WTC11 (cell line): ENCODE measurements at regions not wholly inside any gene's neighbourhood (a gene's known extent, or its start where the extent isn't known, plus 50 kb on each side); places are given as distances from the start of the nearest gene placed in this dataset.

ENCODE experiments used
- ATAC-seq: fragments of 200-7000 bp; cut with Tn5 transposase; 2 replicates; pipeline ENCODE4 v1.10.0; 2021; ENCODE audit warnings: mild to moderate bottlenecking, moderate library complexity
- CTCF ChIA-PET: fragments of 300-600 bp; sonication (Branson Sonifier 250); formaldehyde crosslinking; loops from one replicate; lab custom pipeline; 2021; ENCODE audit warnings: antibody characterized with exemption; lab: Charles Lee
- POLR2A ChIA-PET: fragments of 350-600 bp; sonication (Branson Sonifier 250); formaldehyde crosslinking; loops from one replicate; lab custom pipeline; 2021; ENCODE audit warnings: antibody characterized with exemption; lab: Charles Lee
- DNase-seq: peaks from one replicate; pipeline ENCODE4 v3.0.0; 2021; ENCODE audit warnings: low spot score
- H3K27ac Mint-ChIP-seq: 2 replicates; pipeline ENCODE4 v1.8.0; 2021; ENCODE audit warnings: mixed read lengths
- H3K27me3 Mint-ChIP-seq: 2 replicates; pipeline ENCODE4 v1.8.0; 2021; ENCODE audit warnings: low read depth, mild to moderate bottlenecking, moderate library complexity, mixed read lengths
- H3K36me3 Mint-ChIP-seq: 2 replicates; pipeline ENCODE4 v1.8.0; 2021; ENCODE audit warnings: mixed read lengths
- H3K4me1 Mint-ChIP-seq: 2 replicates; pipeline ENCODE4 v1.8.0; 2022; ENCODE audit warnings: mixed read lengths
- H3K4me3 Mint-ChIP-seq: 2 replicates; pipeline ENCODE4 v1.8.0; 2021; ENCODE audit warnings: mild to moderate bottlenecking, moderate library complexity, mixed read lengths
- H3K9me3 Mint-ChIP-seq: 2 replicates; pipeline ENCODE4 v1.8.0; 2021; ENCODE audit warnings: mixed read lengths
- ATF6 ChIP-seq: sonication (generic); formaldehyde crosslinking; IDR thresholded peaks from 2 replicates; pipeline ENCODE4 v1.8.1; 2023; ENCODE audit warnings: mild to moderate bottlenecking, missing genetic modification reagents
- CTCF ChIP-seq: fragments of 200-600 bp; IDR thresholded peaks from 2 replicates; pipeline ENCODE4 v1.8.0; 2022; ENCODE audit warnings: antibody characterized with exemption
- E2F4 ChIP-seq: sonication (generic); formaldehyde crosslinking; IDR thresholded peaks from 2 replicates; pipeline ENCODE4 v1.8.1; 2022; ENCODE audit warnings: low read depth, mild to moderate bottlenecking, moderate library complexity, missing genetic modification reagents, borderline replicate concordance
- E2F5 ChIP-seq: sonication (generic); formaldehyde crosslinking; IDR thresholded peaks from 2 replicates; pipeline ENCODE4 v1.8.1; 2022; ENCODE audit warnings: mild to moderate bottlenecking, moderate library complexity, missing genetic modification reagents
- EMX1 ChIP-seq: fragments of 250-450 bp; sonication (Bioruptor Pico); IDR thresholded peaks from 2 replicates; pipeline ENCODE4 v1.8.0; 2021; ENCODE audit warnings: mild to moderate bottlenecking
- FOXP4 ChIP-seq: sonication (generic); formaldehyde crosslinking; IDR thresholded peaks from 2 replicates; pipeline ENCODE4 v1.8.0; 2022; ENCODE audit warnings: mild to moderate bottlenecking, missing genetic modification reagents
- GABPB1 ChIP-seq: sonication (generic); formaldehyde crosslinking; IDR thresholded peaks from 2 replicates; pipeline ENCODE4 v1.8.1; 2023; ENCODE audit warnings: mild to moderate bottlenecking, missing genetic modification reagents
- GRHL2 ChIP-seq: fragments of 250-450 bp; sonication (Bioruptor Pico); IDR thresholded peaks from 2 replicates; pipeline ENCODE4 v1.8.0; 2022; ENCODE audit warnings: mild to moderate bottlenecking, moderate library complexity; ENCODE audit not compliant: insufficient replicate concordance, severe bottlenecking
- IRF2 ChIP-seq: sonication (generic); formaldehyde crosslinking; IDR thresholded peaks from 2 replicates; pipeline ENCODE4 v1.8.0; 2022; ENCODE audit warnings: low read depth, missing genetic modification reagents, borderline replicate concordance
- NFE2L1 ChIP-seq: sonication (generic); formaldehyde crosslinking; IDR thresholded peaks from 2 replicates; pipeline ENCODE4 v1.8.1; 2023; ENCODE audit warnings: missing genetic modification reagents
- PREB ChIP-seq: sonication (generic); formaldehyde crosslinking; IDR thresholded peaks from 2 replicates; pipeline ENCODE4 v1.8.1; 2022; ENCODE audit warnings: mild to moderate bottlenecking, missing genetic modification reagents, moderate library complexity, borderline replicate concordance
- RELA ChIP-seq: sonication (generic); formaldehyde crosslinking; IDR thresholded peaks from 2 replicates; pipeline ENCODE4 v1.8.1; 2022; ENCODE audit warnings: missing genetic modification reagents, mild to moderate bottlenecking, borderline replicate concordance
- SMAD3 ChIP-seq: sonication (generic); formaldehyde crosslinking; IDR thresholded peaks from 2 replicates; pipeline ENCODE4 v1.8.0; 2022; ENCODE audit warnings: missing genetic modification reagents, mild to moderate bottlenecking, borderline replicate concordance
- SP1 ChIP-seq: sonication (generic); formaldehyde crosslinking; conservative IDR thresholded peaks from 2 replicates; pipeline ENCODE4 v1.8.1; 2022; ENCODE audit warnings: missing genetic modification reagents
- TEAD1 ChIP-seq: sonication (generic); formaldehyde crosslinking; IDR thresholded peaks from 2 replicates; pipeline ENCODE4 v1.8.0; 2022; ENCODE audit warnings: mild to moderate bottlenecking, missing genetic modification reagents
- ZBTB43 ChIP-seq: sonication (generic); formaldehyde crosslinking; IDR thresholded peaks from 2 replicates; pipeline ENCODE4 v1.8.1; 2023; ENCODE audit warnings: mild to moderate bottlenecking, missing genetic modification reagents
- ZNF281 ChIP-seq: sonication (generic); formaldehyde crosslinking; IDR thresholded peaks from 2 replicates; pipeline ENCODE4 v1.8.0; 2023; ENCODE audit warnings: mild to moderate bottlenecking, missing genetic modification reagents
- ZNF512 ChIP-seq: sonication (generic); formaldehyde crosslinking; IDR thresholded peaks from 2 replicates; pipeline ENCODE4 v1.8.1; 2022; ENCODE audit warnings: missing genetic modification reagents, borderline replicate concordance

GRCh38 chr10:47144525-47144924 lies 155.5 kb upstream of the GDF10 start:
- ATAC-seq: no peak
- POLR2A ChIA-PET: no interaction called here
- DNase-seq: no peak
- CTCF ChIA-PET: no interaction called here
- peaks cover 12% of the 10 kb centered on the region for H3K9me3 Mint-ChIP-seq
- no peaks in the 10 kb centered on the region; the same call in 1 of the 2 replicates for H3K27me3 Mint-ChIP-seq
- 0 out of 2 replicates have a peak, but pooled peaks cover 4% of the 10 kb centered on the region for H3K4me1 Mint-ChIP-seq
- no peaks in the 10 kb centered on the region for H3K36me3 Mint-ChIP-seq
- TF ChIP-seq ZBTB43 (no peak), GRHL2 (CRISPR knock-in tag) (no peak), ZNF281 (CRISPR knock-in tag) (no peak), E2F5 (CRISPR knock-in tag) (no peak), E2F4 (CRISPR knock-in tag) (no peak), TEAD1 (CRISPR knock-in tag) (no peak), FOXP4 (CRISPR knock-in tag) (no peak), IRF2 (CRISPR knock-in tag) (no peak), SMAD3 (CRISPR knock-in tag) (no peak), EMX1 (CRISPR knock-in tag) (no peak), NFE2L1 (CRISPR knock-in tag) (no peak)
- H3K27ac Mint-ChIP-seq: no peak overlapping the region
- H3K4me3 Mint-ChIP-seq: no peak overlapping the region

- peaks cover 9% of the 10 kb centered on the region for H3K9me3 Mint-ChIP-seq
- no peaks in the 10 kb centered on the region; the same call in 1 of the 2 replicates for H3K27me3 Mint-ChIP-seq
- ATAC-seq (no peak), DNase-seq (no peak)
- ChIA-PET POLR2A (interaction anchor here (0.8 kb wide), 1 partner anchor 15 kb away, joined by 11 read pairs; no protein-coding TSS in a partner anchor), CTCF (interaction anchor here (1.0 kb wide), 1 partner anchor 86 kb away, joined by 3 read pairs; no protein-coding TSS in a partner anchor)
- H3K27ac Mint-ChIP-seq: no peak overlapping the region
- no peak overlapping the region for H3K4me3 Mint-ChIP-seq
- no peaks in the 10 kb centered on the region for H3K36me3 Mint-ChIP-seq
- H3K4me1 Mint-ChIP-seq: 0 out of 2 replicates have a peak, but pooled peaks cover 4% of the 10 kb centered on the region
- TF ChIP-seq GABPB1 (CRISPR knock-in tag): no peak
- no peak for TF ChIP-seq RELA
- TF ChIP-seq SP1 (CRISPR knock-in tag): no peak
- TF ChIP-seq PREB (CRISPR knock-in tag): no peak
- no peak for TF ChIP-seq ZNF512 (CRISPR knock-in tag)
- no peak for TF ChIP-seq CTCF
- TF ChIP-seq ATF6: no peak
These were observed 154.6 kb upstream of the GDF10 start for GRCh38 chr10:47145290-47145934.
